Naive thymus-derived CD4-positive, alpha-beta T cell (primary cell): ENCODE measurements at regions not wholly inside any gene's neighbourhood (a gene's known extent, or its start where the extent isn't known, plus 50 kb on each side); places are given as distances from the start of the nearest gene placed in this dataset.

Experiments
- ATAC-seq: fragments of 150-1000 bp; cut with Tn5 transposase; 2 replicates; pipeline ENCODE4 v1.10.0; 2021; ENCODE audit warnings: mild to moderate bottlenecking, moderate library complexity
- CTCF ChIA-PET: fragments of 350-600 bp; sonication (Branson Sonifier 250); formaldehyde crosslinking; loops from one replicate; lab custom pipeline; 2021; ENCODE audit warnings: antibody characterized with exemption; lab: Charles Lee
- POLR2A ChIA-PET: fragments of 350-600 bp; sonication (Branson Sonifier 250); formaldehyde crosslinking; loops from one replicate; lab custom pipeline; 2021; ENCODE audit warnings: antibody characterized with exemption, inconsistent platforms; lab: Charles Lee
- DNase-seq, 9 donors: peaks; one replicate each; pipeline versions ENCODE4 v3.0.0 to v3.0.0-alpha.2; 2020 to 2022; ENCODE audit warnings: mixed read lengths in 1 of 9
- H3K27ac ChIP-seq: one replicate; pipeline ENCODE4 v1.7.0; 2013; ENCODE audit warnings: mild to moderate bottlenecking, low read depth, low read length, moderate library complexity
- H3K27me3 ChIP-seq, 2 donors: one replicate each; pipeline ENCODE4 v1.7.0; 2013; ENCODE audit warnings: low read length in 2 of 2, mild to moderate bottlenecking in 2 of 2, moderate library complexity in 2 of 2; ENCODE audit not compliant: control insufficient read depth in 2 of 2, insufficient read depth in 2 of 2
- H3K36me3 ChIP-seq, 3 experiments: 1 replicate in 2 of 3; 2 replicates in 1 of 3; pipeline ENCODE4 v1.7.0; 2013; ENCODE audit warnings: low read length in 3 of 3, mild to moderate bottlenecking in 3 of 3, moderate library complexity in 1 of 3; ENCODE audit not compliant: insufficient read depth in 3 of 3, control insufficient read depth in 2 of 3
- H3K4me1 ChIP-seq, 2 donors: one replicate each; pipeline ENCODE4 v1.7.0; 2013; ENCODE audit warnings: low read length in 2 of 2, mild to moderate bottlenecking in 2 of 2, moderate library complexity in 1 of 2; ENCODE audit not compliant: control insufficient read depth in 2 of 2, insufficient read depth in 2 of 2
- H3K4me3 ChIP-seq: 2 replicates; pipeline ENCODE4 v1.7.0; 2013; ENCODE audit warnings: mild to moderate bottlenecking, low read length
- H3K9me3 ChIP-seq, 3 experiments: 1 replicate in 2 of 3; 2 replicates in 1 of 3; pipeline ENCODE4 v1.7.0; 2013; ENCODE audit warnings: low read length in 3 of 3; ENCODE audit not compliant: control insufficient read depth in 2 of 3
- H3K27ac Mint-ChIP-seq, 9 donors: one replicate each; pipeline ENCODE4 v1.8.0; 2020 to 2022; ENCODE audit warnings: mixed read lengths in 9 of 9, mild to moderate bottlenecking in 8 of 9, moderate library complexity in 5 of 9, inconsistent platforms in 2 of 9
- H3K27me3 Mint-ChIP-seq, 5 donors: one replicate each; pipeline ENCODE4 v1.8.0; 2021 to 2022; ENCODE audit warnings: mixed read lengths in 5 of 5, mild to moderate bottlenecking in 1 of 5
- H3K36me3 Mint-ChIP-seq, 5 donors: one replicate each; pipeline ENCODE4 v1.8.0; 2020 to 2022; ENCODE audit warnings: mixed read lengths in 5 of 5, mild to moderate bottlenecking in 3 of 5, inconsistent platforms in 1 of 5
- H3K4me1 Mint-ChIP-seq, 7 donors: one replicate each; pipeline ENCODE4 v1.8.0; 2020 to 2022; ENCODE audit warnings: mixed read lengths in 7 of 7, mild to moderate bottlenecking in 3 of 7, inconsistent platforms in 1 of 7
- H3K4me3 Mint-ChIP-seq, 10 donors: one replicate each; pipeline ENCODE4 v1.8.0; 2020 to 2022; ENCODE audit warnings: mild to moderate bottlenecking in 10 of 10, mixed read lengths in 10 of 10, moderate library complexity in 6 of 10, inconsistent platforms in 2 of 10
- H3K9me3 Mint-ChIP-seq, 11 donors: one replicate each; pipeline ENCODE4 v1.8.0; 2020 to 2022; ENCODE audit warnings: mixed read lengths in 11 of 11, mild to moderate bottlenecking in 4 of 11, inconsistent platforms in 1 of 11, moderate library complexity in 1 of 11
- intact Hi-C, 2 donors: fragments of 100-400 bp; cut with micrococcal nuclease; formaldehyde crosslinking; loops; one replicate each; pipeline ENCODE4 v1.15.1; 2023

GRCh38 chr2:120629241-120629895 is 106.3 kb upstream of the GLI2 start:
- CTCF ChIA-PET = no interaction called here
- intact Hi-C loops = no loop called here

GRCh38 chr2:120630031-120630701 is 105.5 kb upstream of the GLI2 start:
- H3K27me3 ChIP-seq = no peaks in the 10 kb centered on the region
- no peak for DNase-seq
- no peak overlapping the region for H3K4me3 ChIP-seq
- peaks cover 0 to 5% (median 0%) of the 10 kb centered on the region in 11 donors for H3K9me3 Mint-ChIP-seq
- ATAC-seq = no peak
- POLR2A ChIA-PET = no interaction called here
- no peaks in the 10 kb centered on the region for H3K4me1 ChIP-seq
- peaks cover 0 to 27% (median 4%) of the 10 kb centered on the region in 5 donors for H3K27me3 Mint-ChIP-seq
- H3K4me3 Mint-ChIP-seq = no peak overlapping the region
- no peak overlapping the region for H3K27ac ChIP-seq
- CTCF ChIA-PET = no interaction called here
- intact Hi-C loops = no loop called here
- no peaks in the 10 kb centered on the region for H3K9me3 ChIP-seq
- H3K36me3 Mint-ChIP-seq = no peaks in the 10 kb centered on the region
- H3K36me3 ChIP-seq = no peaks in the 10 kb centered on the region
- H3K4me1 Mint-ChIP-seq = no peaks in the 10 kb centered on the region
- no peak overlapping the region for H3K27ac Mint-ChIP-seq

More at GRCh38 chr2:120629241-120629895, 106.3 kb upstream of the GLI2 start:
- H3K27me3 ChIP-seq = no peaks in the 10 kb centered on the region
- no peak overlapping the region for H3K4me3 Mint-ChIP-seq
- no peaks in the 10 kb centered on the region for H3K36me3 ChIP-seq
- no peaks in the 10 kb centered on the region for H3K36me3 Mint-ChIP-seq
- no peak for ATAC-seq
- H3K4me1 Mint-ChIP-seq = no peaks in the 10 kb centered on the region
- H3K9me3 Mint-ChIP-seq = peaks cover 0 to 5% (median 0%) of the 10 kb centered on the region in 11 donors
- H3K27me3 Mint-ChIP-seq = peaks cover 0 to 27% (median 4%) of the 10 kb centered on the region in 5 donors
- no peak overlapping the region for H3K27ac ChIP-seq
- DNase-seq = no peak
- no peak overlapping the region for H3K4me3 ChIP-seq
- H3K9me3 ChIP-seq = no peaks in the 10 kb centered on the region
- POLR2A ChIA-PET = no interaction called here
- H3K27ac Mint-ChIP-seq = no peak overlapping the region
- H3K4me1 ChIP-seq = no peaks in the 10 kb centered on the region

- POLR2A ChIA-PET = no interaction called here
- CTCF ChIA-PET = no interaction called here
- DNase-seq = no peak
- Histone ChIP-seq H3K36me3 (no peaks in the 10 kb centered on the region), H3K4me3 (no peak overlapping the region), H3K27me3 (no peaks in the 10 kb centered on the region), H3K4me1 (no peaks in the 10 kb centered on the region), H3K27ac (no peak overlapping the region), H3K9me3 (no peaks in the 10 kb centered on the region)
- Mint-ChIP-seq H3K36me3 (no peaks in the 10 kb centered on the region), H3K27ac (no peak overlapping the region), H3K4me1 (no peaks in the 10 kb centered on the region), H3K4me3 (no peak overlapping the region), H3K27me3 (peaks cover 0 to 21% (median 8%) of the 10 kb centered on the region in 5 donors), H3K9me3 (peaks cover 0 to 5% (median 0%) of the 10 kb centered on the region in 11 donors)
- intact Hi-C loops = no loop called here
- no peak for ATAC-seq
Observed at GRCh38 chr2:120631236-120631635, 104.4 kb upstream of the GLI2 start.

- H3K27ac Mint-ChIP-seq = no peak overlapping the region
- ChIA-PET POLR2A (no interaction called here), CTCF (no interaction called here)
- no peak overlapping the region for H3K4me3 ChIP-seq
- no peaks in the 10 kb centered on the region for H3K36me3 ChIP-seq
- no peaks in the 10 kb centered on the region for H3K9me3 ChIP-seq
- H3K36me3 Mint-ChIP-seq = no peaks in the 10 kb centered on the region
- intact Hi-C loops = no loop called here
- no peak overlapping the region for H3K4me3 Mint-ChIP-seq
- DNase-seq (no peak), ATAC-seq (no peak)
- no peak overlapping the region for H3K27ac ChIP-seq
- H3K4me1 Mint-ChIP-seq = no peaks in the 10 kb centered on the region
- peaks cover 0 to 5% (median 0%) of the 10 kb centered on the region in 11 donors for H3K9me3 Mint-ChIP-seq
- H3K27me3 Mint-ChIP-seq = peaks cover 0 to 20% (median 8%) of the 10 kb centered on the region in 5 donors
- no peaks in the 10 kb centered on the region for H3K4me1 ChIP-seq
- H3K27me3 ChIP-seq = no peaks in the 10 kb centered on the region
Observed at GRCh38 chr2:120631724-120632123, 103.9 kb upstream of the GLI2 start.

GRCh38 chr2:120632796-120633646 is 102.6 kb upstream of the GLI2 start:
- ATAC-seq = no peak

GRCh38 chr2:120634533-120634932 is 101.1 kb upstream of the GLI2 start:
- H3K4me3 Mint-ChIP-seq = no peak overlapping the region
- no peaks in the 10 kb centered on the region for H3K4me1 ChIP-seq
- ATAC-seq (no peak), DNase-seq (no peak)
- H3K4me1 Mint-ChIP-seq = no peaks in the 10 kb centered on the region
- H3K27me3 ChIP-seq = no peaks in the 10 kb centered on the region
- intact Hi-C loops = no loop called here
- H3K4me3 ChIP-seq = no peak overlapping the region
- ChIA-PET CTCF (interaction anchor here (0.6 kb wide), 1 partner anchor 46 kb away, joined by 3 read pairs; no protein-coding TSS in a partner anchor), POLR2A (no interaction called here)
- H3K27me3 Mint-ChIP-seq = peaks cover 0 to 12% (median 4%) of the 10 kb centered on the region in 5 donors
- H3K9me3 Mint-ChIP-seq = peaks cover 0 to 4% (median 0%) of the 10 kb centered on the region in 11 donors
- no peak overlapping the region for H3K27ac ChIP-seq
- H3K36me3 ChIP-seq = no peaks in the 10 kb centered on the region
- H3K9me3 ChIP-seq = no peaks in the 10 kb centered on the region
- no peaks in the 10 kb centered on the region for H3K36me3 Mint-ChIP-seq
- no peak overlapping the region for H3K27ac Mint-ChIP-seq

More at GRCh38 chr2:120632796-120633646, 102.6 kb upstream of the GLI2 start:
- Histone ChIP-seq H3K27ac (no peak overlapping the region), H3K4me3 (no peak overlapping the region), H3K27me3 (no peaks in the 10 kb centered on the region), H3K9me3 (no peaks in the 10 kb centered on the region), H3K4me1 (no peaks in the 10 kb centered on the region), H3K36me3 (no peaks in the 10 kb centered on the region)
- ChIA-PET POLR2A (no interaction called here), CTCF (no interaction called here)
- intact Hi-C loops = no loop called here
- H3K9me3 Mint-ChIP-seq = peaks cover 0 to 5% (median 0%) of the 10 kb centered on the region in 11 donors
- peaks cover 0 to 18% (median 4%) of the 10 kb centered on the region in 5 donors for H3K27me3 Mint-ChIP-seq
- no peak overlapping the region for H3K4me3 Mint-ChIP-seq
- no peaks in the 10 kb centered on the region for H3K36me3 Mint-ChIP-seq
- H3K4me1 Mint-ChIP-seq = no peaks in the 10 kb centered on the region
- no peak for DNase-seq
- H3K27ac Mint-ChIP-seq = no peak overlapping the region
